ENCODE measurements at regions not wholly inside any gene's neighbourhood (a gene's known extent, or its start where the extent isn't known, plus 50 kb on each side); places are given as distances from the start of the nearest gene placed in this dataset.

- TF ChIP-seq CTCF (conservative IDR thresholded peaks at IDR 0.05; ENCODE audit: low read length) (no peak), EZH2phosphoT487 (IDR thresholded peaks at IDR 0.05; ENCODE audit: borderline replicate concordance) (no peak)
These were observed 460.3 kb upstream of the ZNF717 start for GRCh38 chr3:76245622-76246021.

Data from Loucy (cell line).